ENCODE measurements at regions not wholly inside any gene's neighbourhood (a gene's known extent, or its start where the extent isn't known, plus 50 kb on each side); places are given as distances from the start of the nearest gene placed in this dataset.

DNA sequence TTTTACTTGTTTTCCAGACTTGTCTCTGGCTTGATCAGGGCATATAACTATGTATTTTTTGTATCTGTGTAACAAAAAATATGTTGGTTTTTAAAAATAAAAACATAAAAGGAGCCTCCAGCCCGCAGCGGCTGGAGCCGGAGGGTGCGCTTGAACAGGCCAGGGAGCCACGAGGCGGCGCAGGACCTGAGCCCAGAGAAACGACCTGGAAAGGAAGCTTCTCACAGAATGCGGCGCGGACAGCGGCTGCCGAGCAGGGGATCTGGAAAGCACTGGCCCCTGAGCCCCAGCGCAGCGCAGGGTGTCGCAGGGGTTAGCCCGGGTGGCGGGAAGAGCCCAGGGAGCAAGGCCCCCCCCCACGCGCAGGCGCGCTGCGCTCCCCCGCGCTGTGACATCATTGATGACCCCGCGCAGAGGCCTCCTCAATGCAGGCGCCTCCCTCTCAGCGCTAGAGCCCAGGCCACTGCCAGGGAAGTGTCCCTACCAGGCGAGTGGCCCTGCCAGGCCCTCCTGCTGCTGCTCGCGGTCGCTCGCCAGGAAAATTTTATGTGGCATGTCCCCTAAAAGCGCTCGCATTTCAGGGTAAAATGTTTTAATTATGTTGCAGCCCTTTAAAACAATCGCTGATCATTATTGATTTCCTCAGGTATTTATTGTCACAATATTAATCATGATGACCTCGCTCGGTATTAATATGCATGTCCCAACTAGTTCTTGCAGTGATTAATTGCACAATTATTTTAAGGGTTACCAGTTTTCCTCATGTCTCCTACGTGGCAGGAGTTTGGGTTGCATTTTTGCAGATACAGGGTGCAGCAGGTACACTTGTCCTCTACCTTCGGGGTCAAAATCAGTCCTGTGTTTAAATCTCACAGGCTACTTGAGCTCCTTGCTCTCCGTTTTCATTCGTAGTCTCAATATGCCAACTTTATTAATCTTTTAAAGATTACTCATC lies 134.2 kb downstream of the USP22 start (continued):
- TF ChIP-seq ZNF592 (IDR thresholded peaks at IDR 0.05) (peak; percentile 66), JUND (IDR thresholded peaks at IDR 0.05; ENCODE audit: borderline replicate concordance, low read depth, low read length) (0 out of 2 replicates have a peak, but pooled peaks have one; percentile 24), JUND (tag; IDR thresholded peaks at IDR 0.05; ENCODE audit: borderline replicate concordance, low read depth, low read length) (no peak; the same call in 2 of the 3 replicates), ZNF232 (CRISPR knock-in tag; IDR thresholded peaks at IDR 0.05) (no peak), POLR2B (IDR thresholded peaks at IDR 0.05; ENCODE audit: low read depth, partially characterized antibody) (peak; percentile 22), ELK1 (CRISPR knock-in tag; IDR thresholded peaks at IDR 0.05) (no peak), HEY1 (CRISPR knock-in tag; IDR thresholded peaks at IDR 0.05; ENCODE audit: borderline replicate concordance) (no peak), CBX5 (IDR thresholded peaks at IDR 0.05; ENCODE audit: borderline replicate concordance, low read depth) (no peak), U2AF1 (optimal IDR thresholded peaks at IDR 0.05; ENCODE audit: low read depth, low read length) (no peak), TBP (optimal IDR thresholded peaks at IDR 0.05; ENCODE audit: low read depth, low read length) (peak; percentile 41), NONO (IDR thresholded peaks at IDR 0.05; ENCODE audit: low read depth in 2 of 2, low read length in 1 of 2) (no peak), SAFB2 (IDR thresholded peaks at IDR 0.05; ENCODE audit: borderline replicate concordance, low read depth, low read length, severe bottlenecking) (no peak), CBX1 (IDR thresholded peaks at IDR 0.05; ENCODE audit: low read depth) (peak; percentile 48; the same call in 1 of the 2 replicates), MXI1 (IDR thresholded peaks at IDR 0.05; ENCODE audit: low read depth, low read length) (no peak), NFE2L1 (tag; IDR thresholded peaks at IDR 0.05; ENCODE audit: borderline replicate concordance, low read depth) (no peak), ETV5 (CRISPR knock-in tag; IDR thresholded peaks at IDR 0.05; ENCODE audit: low read depth) (no peak), MYBL2 (IDR thresholded peaks at IDR 0.05; ENCODE audit: low read depth) (no peak), MYBL2 (CRISPR knock-in tag; IDR thresholded peaks at IDR 0.05; ENCODE audit: borderline replicate concordance) (no peak)
- TF ChIP-seq, protein P1, sequence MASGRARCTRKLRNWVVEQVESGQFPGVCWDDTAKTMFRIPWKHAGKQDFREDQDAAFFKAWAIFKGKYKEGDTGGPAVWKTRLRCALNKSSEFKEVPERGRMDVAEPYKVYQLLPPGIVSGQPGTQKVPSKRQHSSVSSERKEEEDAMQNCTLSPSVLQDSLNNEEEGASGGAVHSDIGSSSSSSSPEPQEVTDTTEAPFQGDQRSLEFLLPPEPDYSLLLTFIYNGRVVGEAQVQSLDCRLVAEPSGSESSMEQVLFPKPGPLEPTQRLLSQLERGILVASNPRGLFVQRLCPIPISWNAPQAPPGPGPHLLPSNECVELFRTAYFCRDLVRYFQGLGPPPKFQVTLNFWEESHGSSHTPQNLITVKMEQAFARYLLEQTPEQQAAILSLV (tag; IDR thresholded peaks at IDR 0.05), result no peak
- TF ChIP-seq, protein P2, sequence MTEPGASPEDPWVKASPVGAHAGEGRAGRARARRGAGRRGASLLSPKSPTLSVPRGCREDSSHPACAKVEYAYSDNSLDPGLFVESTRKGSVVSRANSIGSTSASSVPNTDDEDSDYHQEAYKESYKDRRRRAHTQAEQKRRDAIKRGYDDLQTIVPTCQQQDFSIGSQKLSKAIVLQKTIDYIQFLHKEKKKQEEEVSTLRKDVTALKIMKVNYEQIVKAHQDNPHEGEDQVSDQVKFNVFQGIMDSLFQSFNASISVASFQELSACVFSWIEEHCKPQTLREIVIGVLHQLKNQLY (CRISPR knock-in tag; conservative IDR thresholded peaks at IDR 0.05), result no peak
